Brain microvascular endothelial cell (primary cell): ENCODE measurements at regions not wholly inside any gene's neighbourhood (a gene's known extent, or its start where the extent isn't known, plus 50 kb on each side); places are given as distances from the start of the nearest gene placed in this dataset.

ENCODE experiments used
- DNase-seq: peaks from one replicate; pipeline ENCODE4 v3.0.0-alpha.2; 2020
- H3K27ac ChIP-seq: fragments of 250-450 bp; sonication (Bioruptor Pico); 2 replicates; pipeline ENCODE4 v1.5.1; 2020; ENCODE audit warnings: mild to moderate bottlenecking, moderate library complexity
- H3K27me3 ChIP-seq: fragments of 250-450 bp; sonication (Bioruptor Pico); replicated peaks from 2 replicates; pipeline ENCODE4 v1.5.1; 2020; ENCODE audit warnings: mild to moderate bottlenecking
- H3K36me3 ChIP-seq: fragments of 250-450 bp; sonication (Bioruptor Pico); replicated peaks from 2 replicates; pipeline ENCODE4 v1.5.1; 2020; ENCODE audit warnings: mild to moderate bottlenecking
- H3K4me3 ChIP-seq: 2 replicates; pipeline ENCODE4 v1.5.1; 2011; ENCODE audit warnings: low read depth, mild to moderate bottlenecking, control low read depth, low read length, moderate library complexity
- CTCF ChIP-seq: IDR thresholded peaks from 2 replicates; pipeline ENCODE4 v1.5.1; 2011; ENCODE audit warnings: low read depth, mild to moderate bottlenecking, moderate library complexity, low read length, control low read depth, inconsistent platforms; ENCODE audit errors: missing control alignments
- in situ Hi-C: cut with HindIII; loops from 2 replicates; pipeline ENCODE4 v1.10.0; 2017; ENCODE audit warnings: low sequenced_read_pairs, low pct_ligation_motif_present

- no peaks in the 10 kb centered on the region for H3K36me3 ChIP-seq
- H3K27ac ChIP-seq: no peak overlapping the region
- H3K4me3 ChIP-seq: no peak overlapping the region
- TF ChIP-seq CTCF: no peak
- DNase-seq: no peak
- no peaks in the 10 kb centered on the region for H3K27me3 ChIP-seq
- in situ Hi-C loops: no loop called here
Observed at GRCh38 chr3:132187746-132188145, 129.5 kb upstream of the ACP3 start.

GRCh38 chr3:132189601-132190000, 127.6 kb upstream of the ACP3 start:
- no peak for DNase-seq
- TF ChIP-seq CTCF: no peak
- Histone ChIP-seq H3K4me3 (no peak overlapping the region), H3K27ac (no peak overlapping the region), H3K36me3 (no peaks in the 10 kb centered on the region), H3K27me3 (no peaks in the 10 kb centered on the region)
- in situ Hi-C loops: no loop called here

GRCh38 chr3:132196113-132196512, 121.1 kb upstream of the ACP3 start:
- Histone ChIP-seq H3K4me3 (no peak overlapping the region), H3K27ac (no peak overlapping the region), H3K27me3 (no peaks in the 10 kb centered on the region), H3K36me3 (no peaks in the 10 kb centered on the region)
- TF ChIP-seq CTCF: no peak
- no peak for DNase-seq
- in situ Hi-C loops: no loop called here

GRCh38 chr3:132198516-132198915, 118.7 kb upstream of the ACP3 start:
- in situ Hi-C loops: no loop called here
- no peak for TF ChIP-seq CTCF
- no peak overlapping the region for H3K27ac ChIP-seq
- no peaks in the 10 kb centered on the region for H3K36me3 ChIP-seq
- H3K4me3 ChIP-seq: no peak overlapping the region
- no peak for DNase-seq
- H3K27me3 ChIP-seq: no peaks in the 10 kb centered on the region

GRCh38 chr3:132199451-132199850, 117.8 kb upstream of the ACP3 start:
- H3K36me3 ChIP-seq: no peaks in the 10 kb centered on the region
- no peak for TF ChIP-seq CTCF
- H3K27ac ChIP-seq: no peak overlapping the region
- no peaks in the 10 kb centered on the region for H3K27me3 ChIP-seq
- no peak overlapping the region for H3K4me3 ChIP-seq
- in situ Hi-C loops: no loop called here
- no peak for DNase-seq

GRCh38 chr3:132202586-132202985, 114.6 kb upstream of the ACP3 start:
- Histone ChIP-seq H3K4me3 (no peak overlapping the region), H3K36me3 (no peaks in the 10 kb centered on the region), H3K27me3 (no peaks in the 10 kb centered on the region), H3K27ac (no peak overlapping the region)
- DNase-seq: no peak
- no peak for TF ChIP-seq CTCF
- in situ Hi-C loops: no loop called here
